SK-N-SH treated with all-trans-retinoic acid at 6 μM for 48 hours (cell line): ENCODE measurements at regions not wholly inside any gene's neighbourhood (a gene's known extent, or its start where the extent isn't known, plus 50 kb on each side); places are given as distances from the start of the nearest gene placed in this dataset.

ENCODE experiments used
- ATAC-seq: fragments of 200-7000 bp; cut with Tn5 transposase; 3 replicates; pipeline ENCODE4 v1.9.1; 2020; ENCODE audit warnings: mild to moderate bottlenecking, moderate library complexity
- BACH2 ChIP-seq: fragments of 250-450 bp; sonication (Bioruptor Pico); IDR thresholded peaks from 2 replicates; pipeline ENCODE4 v1.9.0; 2021; ENCODE audit warnings: mild to moderate bottlenecking, borderline replicate concordance
- CREB5 ChIP-seq: fragments of 250-450 bp; sonication (Bioruptor Pico); IDR thresholded peaks from 2 replicates; pipeline ENCODE4 v1.5.1; 2020; ENCODE audit warnings: low read depth, mild to moderate bottlenecking, moderate library complexity
- CSDC2 ChIP-seq: fragments of 250-450 bp; sonication (Bioruptor Pico); IDR thresholded peaks from 2 replicates; pipeline ENCODE4 v1.5.0; 2020; ENCODE audit warnings: mild to moderate bottlenecking, moderate library complexity
- ESRRG ChIP-seq: fragments of 250-450 bp; sonication (Bioruptor Pico); IDR thresholded peaks from 2 replicates; pipeline ENCODE4 v1.6.1; 2021; ENCODE audit warnings: mild to moderate bottlenecking
- GLIS3 ChIP-seq: fragments of 250-450 bp; sonication (Bioruptor Pico); IDR thresholded peaks from 2 replicates; pipeline ENCODE4 v1.5.0; 2020; ENCODE audit warnings: mild to moderate bottlenecking, moderate library complexity
- ISL1 ChIP-seq: fragments of 250-450 bp; sonication (Bioruptor Pico); IDR thresholded peaks from 2 replicates; pipeline ENCODE4 v2.1.2; 2022; ENCODE audit warnings: mild to moderate bottlenecking, moderate library complexity
- OSR1 ChIP-seq: fragments of 250-450 bp; sonication (Bioruptor Pico); IDR thresholded peaks from 2 replicates; pipeline ENCODE4 v1.8.0; 2022; ENCODE audit warnings: moderate library complexity, mild to moderate bottlenecking, inconsistent platforms
- PATZ1 ChIP-seq: fragments of 250-450 bp; sonication (Bioruptor Pico); IDR thresholded peaks from 2 replicates; pipeline ENCODE4 v1.8.0; 2020; ENCODE audit warnings: mild to moderate bottlenecking, moderate library complexity, borderline replicate concordance
- POU6F1 ChIP-seq: fragments of 250-450 bp; sonication (Bioruptor Pico); IDR thresholded peaks from 2 replicates; pipeline ENCODE4 v1.8.0; 2021; ENCODE audit warnings: low read depth, mild to moderate bottlenecking, moderate library complexity, borderline replicate concordance
- RARB ChIP-seq: fragments of 250-450 bp; sonication (Bioruptor Pico); IDR thresholded peaks from 2 replicates; pipeline ENCODE4 v1.8.0; 2021; ENCODE audit warnings: mild to moderate bottlenecking, moderate library complexity
- SNAI2 ChIP-seq: fragments of 250-450 bp; sonication (Bioruptor Pico); IDR thresholded peaks from 2 replicates; pipeline ENCODE4 v1.5.0; 2020; ENCODE audit warnings: mild to moderate bottlenecking, moderate library complexity
- TOX ChIP-seq: fragments of 250-450 bp; sonication (Bioruptor Pico); IDR thresholded peaks from 2 replicates; pipeline ENCODE4 v1.8.0; 2021; ENCODE audit warnings: mild to moderate bottlenecking, moderate library complexity, borderline replicate concordance
- TSHZ2 ChIP-seq: fragments of 250-450 bp; sonication (Bioruptor Pico); IDR thresholded peaks from 2 replicates; pipeline ENCODE4 v1.5.0; 2020; ENCODE audit warnings: mild to moderate bottlenecking, moderate library complexity
- ZC3H10 ChIP-seq: fragments of 250-450 bp; sonication (Bioruptor Pico); IDR thresholded peaks from 2 replicates; pipeline ENCODE4 v1.5.1; 2021; ENCODE audit warnings: mild to moderate bottlenecking, moderate library complexity
- ZFP3 ChIP-seq: fragments of 250-450 bp; sonication (Bioruptor Pico); IDR thresholded peaks from 2 replicates; pipeline ENCODE4 v1.5.0; 2020; ENCODE audit warnings: mild to moderate bottlenecking, moderate library complexity
- ZFP30 ChIP-seq: fragments of 450-650 bp; formaldehyde crosslinking; IDR thresholded peaks from 2 replicates; pipeline ENCODE4 v1.5.0; 2022; ENCODE audit warnings: mild to moderate bottlenecking, moderate library complexity
- ZNF565 ChIP-seq: fragments of 450-650 bp; formaldehyde crosslinking; conservative IDR thresholded peaks from 2 replicates; pipeline ENCODE4 v1.5.0; 2020; ENCODE audit warnings: low read depth, mild to moderate bottlenecking, moderate library complexity
- ZNF70 ChIP-seq: fragments of 450-650 bp; formaldehyde crosslinking; IDR thresholded peaks from 2 replicates; pipeline ENCODE4 v1.5.0; 2020; ENCODE audit warnings: mild to moderate bottlenecking, moderate library complexity
- ZNF8 ChIP-seq: fragments of 450-650 bp; formaldehyde crosslinking; IDR thresholded peaks from 2 replicates; pipeline ENCODE4 v1.5.0; 2020; ENCODE audit warnings: mild to moderate bottlenecking, moderate library complexity

GRCh38 chr9:17846948-17847655, 268.2 kb downstream of the SH3GL2 start:
- TF ChIP-seq ZNF8 (CRISPR knock-in tag), result no peak
- TF ChIP-seq SNAI2 (CRISPR knock-in tag), result no peak
- no peak for TF ChIP-seq ZFP30 (CRISPR knock-in tag)
- no peak for TF ChIP-seq ZNF70 (CRISPR knock-in tag)
- no peak for TF ChIP-seq CSDC2 (CRISPR knock-in tag)
- TF ChIP-seq TOX (CRISPR knock-in tag), result no peak
- no peak for TF ChIP-seq POU6F1
- no peak for TF ChIP-seq ZFP3 (CRISPR knock-in tag)
- no peak for TF ChIP-seq TSHZ2 (CRISPR knock-in tag)
- TF ChIP-seq BACH2 (CRISPR knock-in tag), result no peak
- TF ChIP-seq ZC3H10, result no peak
- no peak for ATAC-seq

GRCh38 chr9:17847908-17848307, 269.0 kb downstream of the SH3GL2 start:
- TF ChIP-seq OSR1 (CRISPR knock-in tag) (no peak), SNAI2 (CRISPR knock-in tag) (no peak), ZNF565 (CRISPR knock-in tag) (no peak), CREB5 (CRISPR knock-in tag) (no peak), RARB (no peak), TSHZ2 (CRISPR knock-in tag) (no peak), PATZ1 (CRISPR knock-in tag) (no peak), ZNF8 (CRISPR knock-in tag) (no peak), ZC3H10 (no peak), GLIS3 (no peak), ESRRG (CRISPR knock-in tag) (no peak), ZNF70 (CRISPR knock-in tag) (no peak)
- TF ChIP-seq, all 23 proteins: peak for 0
- no peak for ATAC-seq

- ATAC-seq, result no peak
- TF ChIP-seq TSHZ2 (CRISPR knock-in tag) (no peak), ZC3H10 (no peak), CSDC2 (CRISPR knock-in tag) (no peak), PATZ1 (CRISPR knock-in tag) (no peak), ZFP3 (CRISPR knock-in tag) (no peak), ZFP30 (CRISPR knock-in tag) (no peak), GLIS3 (no peak), POU6F1 (no peak), ISL1 (no peak), ZNF8 (CRISPR knock-in tag) (no peak), ZNF565 (CRISPR knock-in tag) (no peak)
These were observed 273.2 kb downstream of the SH3GL2 start for GRCh38 chr9:17852108-17852507.
